Thoracic aorta (tissue), 2 donors: ENCODE measurements at regions not wholly inside any gene's neighbourhood (a gene's known extent, or its start where the extent isn't known, plus 50 kb on each side); places are given as distances from the start of the nearest gene placed in this dataset.

Experiments
- ATAC-seq: fragments of 150-250 bp; one replicate; pipeline ENCODE4 v1.8.0; 2017; ENCODE audit warnings: low read depth; ENCODE audit not compliant: insufficient number of reproducible peaks, low FRiP score
- DNase-seq: peaks from one replicate; pipeline ENCODE4 v3.0.0-alpha.2; 2020; ENCODE audit warnings: low spot score
- H3K27ac ChIP-seq, 2 donors: fragments of 200-600 bp; sonication (generic); 1 replicate in 1 of 2; 2 replicates in 1 of 2; pipeline ENCODE4 v1.5.1; 2016; ENCODE audit warnings: mild to moderate bottlenecking in 2 of 2, moderate library complexity in 2 of 2
- H3K27me3 ChIP-seq: fragments of 200-600 bp; sonication (generic); replicated peaks from 2 replicates; pipeline ENCODE4 v1.6.0; 2016; ENCODE audit warnings: mild to moderate bottlenecking; ENCODE audit not compliant: insufficient read depth
- H3K36me3 ChIP-seq: fragments of 200-600 bp; sonication (generic); one replicate; pipeline ENCODE4 v1.5.1; 2016
- H3K4me1 ChIP-seq, 2 donors: fragments of 200-600 bp; sonication (generic); 1 replicate in 1 of 2; 2 replicates in 1 of 2; pipeline versions ENCODE4 v1.5.1 to v1.6.0; 2016; ENCODE audit warnings: low read depth in 2 of 2, mild to moderate bottlenecking in 1 of 2; ENCODE audit not compliant: control insufficient read depth in 1 of 2
- H3K4me3 ChIP-seq: fragments of 200-600 bp; sonication (generic); 2 replicates; pipeline ENCODE4 v1.5.1; 2016; ENCODE audit warnings: mild to moderate bottlenecking
- H3K9me3 ChIP-seq: fragments of 200-600 bp; sonication (generic); 2 replicates; pipeline ENCODE4 v1.5.1; 2016
- TF ChIP-seq, protein P1 (sequence below): fragments of 200-600 bp; sonication (generic); IDR thresholded peaks from one replicate; pipeline ENCODE4 v1.5.1; 2019; ENCODE audit warnings: antibody characterized with exemption

DNA sequence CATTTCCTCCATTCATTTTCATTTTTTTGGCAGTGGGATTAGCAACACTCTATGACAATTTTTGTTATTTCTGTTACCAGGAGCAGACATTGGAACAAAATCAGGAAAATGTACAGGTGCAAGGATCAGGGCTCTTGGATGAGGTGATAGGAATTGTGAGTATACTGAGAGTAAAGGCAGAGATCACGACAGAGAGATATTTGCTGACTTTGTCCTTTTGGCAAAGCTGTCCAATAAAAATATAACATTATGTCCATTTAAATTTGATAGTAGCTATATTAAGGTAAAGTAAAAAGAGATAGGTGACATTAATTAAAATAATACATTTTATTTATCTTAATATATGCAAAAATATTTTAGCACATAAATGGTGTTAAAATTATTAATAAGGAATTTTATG, 373.1 kb upstream of the GNPDA2 start:
- Histone ChIP-seq H3K36me3 (no peaks in the 10 kb centered on the region), H3K9me3 (no peaks in the 10 kb centered on the region), H3K27ac (no peak overlapping the region), H3K4me1 (no peaks in the 10 kb centered on the region), H3K4me3 (no peak overlapping the region), H3K27me3 (no peaks in the 10 kb centered on the region)
- TF ChIP-seq, protein P1, sequence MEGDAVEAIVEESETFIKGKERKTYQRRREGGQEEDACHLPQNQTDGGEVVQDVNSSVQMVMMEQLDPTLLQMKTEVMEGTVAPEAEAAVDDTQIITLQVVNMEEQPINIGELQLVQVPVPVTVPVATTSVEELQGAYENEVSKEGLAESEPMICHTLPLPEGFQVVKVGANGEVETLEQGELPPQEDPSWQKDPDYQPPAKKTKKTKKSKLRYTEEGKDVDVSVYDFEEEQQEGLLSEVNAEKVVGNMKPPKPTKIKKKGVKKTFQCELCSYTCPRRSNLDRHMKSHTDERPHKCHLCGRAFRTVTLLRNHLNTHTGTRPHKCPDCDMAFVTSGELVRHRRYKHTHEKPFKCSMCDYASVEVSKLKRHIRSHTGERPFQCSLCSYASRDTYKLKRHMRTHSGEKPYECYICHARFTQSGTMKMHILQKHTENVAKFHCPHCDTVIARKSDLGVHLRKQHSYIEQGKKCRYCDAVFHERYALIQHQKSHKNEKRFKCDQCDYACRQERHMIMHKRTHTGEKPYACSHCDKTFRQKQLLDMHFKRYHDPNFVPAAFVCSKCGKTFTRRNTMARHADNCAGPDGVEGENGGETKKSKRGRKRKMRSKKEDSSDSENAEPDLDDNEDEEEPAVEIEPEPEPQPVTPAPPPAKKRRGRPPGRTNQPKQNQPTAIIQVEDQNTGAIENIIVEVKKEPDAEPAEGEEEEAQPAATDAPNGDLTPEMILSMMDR: no peak
- ATAC-seq (no peak), DNase-seq (no peak)

DNA sequence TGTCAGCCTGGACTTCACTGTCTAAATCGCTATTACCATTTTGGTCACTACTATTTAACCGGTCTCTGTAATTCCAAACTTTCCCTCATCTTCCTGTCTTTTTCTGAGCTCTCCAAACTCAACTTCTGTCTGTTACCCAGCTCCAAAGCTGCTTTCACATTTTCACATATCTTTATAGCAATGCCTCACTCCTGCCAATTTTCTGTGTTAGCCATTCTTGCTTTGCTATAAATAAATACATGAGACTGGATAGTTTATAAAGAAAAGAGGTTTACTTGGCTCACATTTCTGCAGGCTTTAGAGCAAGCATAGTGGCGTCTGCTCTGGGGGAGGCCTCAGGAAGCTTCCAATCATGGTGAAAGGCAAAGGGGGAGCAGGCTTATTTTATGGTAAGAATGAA, 368.3 kb upstream of the GNPDA2 start:
- Histone ChIP-seq H3K36me3 (no peaks in the 10 kb centered on the region), H3K9me3 (no peaks in the 10 kb centered on the region), H3K27me3 (no peaks in the 10 kb centered on the region), H3K27ac (no peak overlapping the region), H3K4me1 (no peaks in the 10 kb centered on the region), H3K4me3 (no peak overlapping the region)
- TF ChIP-seq, protein P1: no peak
- ATAC-seq (no peak), DNase-seq (no peak)

DNA sequence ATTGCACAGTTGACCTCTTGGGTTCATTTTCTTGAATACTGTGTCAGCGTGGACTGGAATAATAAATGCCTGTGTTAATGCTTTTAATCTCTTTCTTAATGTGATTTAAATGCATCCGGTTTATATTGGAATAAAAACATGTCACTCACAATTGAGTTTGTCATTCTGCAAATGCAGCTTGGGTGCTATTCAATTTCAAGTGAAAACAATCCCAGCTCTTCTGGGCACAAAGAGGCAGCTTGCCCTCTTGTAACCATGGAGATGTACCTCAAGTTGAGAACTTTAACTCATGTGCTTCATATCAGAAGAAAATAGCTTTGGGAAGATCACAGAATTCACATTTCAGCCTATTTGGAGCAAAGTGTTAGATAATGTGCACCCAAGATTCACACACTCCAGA, 355.7 kb upstream of the GNPDA2 start:
- DNase-seq (no peak), ATAC-seq (no peak)
- Histone ChIP-seq H3K9me3 (no peaks in the 10 kb centered on the region), H3K4me1 (no peaks in the 10 kb centered on the region), H3K27ac (no peak overlapping the region), H3K36me3 (no peaks in the 10 kb centered on the region), H3K4me3 (no peak overlapping the region), H3K27me3 (no peaks in the 10 kb centered on the region)
- TF ChIP-seq, protein P1: no peak

DNA sequence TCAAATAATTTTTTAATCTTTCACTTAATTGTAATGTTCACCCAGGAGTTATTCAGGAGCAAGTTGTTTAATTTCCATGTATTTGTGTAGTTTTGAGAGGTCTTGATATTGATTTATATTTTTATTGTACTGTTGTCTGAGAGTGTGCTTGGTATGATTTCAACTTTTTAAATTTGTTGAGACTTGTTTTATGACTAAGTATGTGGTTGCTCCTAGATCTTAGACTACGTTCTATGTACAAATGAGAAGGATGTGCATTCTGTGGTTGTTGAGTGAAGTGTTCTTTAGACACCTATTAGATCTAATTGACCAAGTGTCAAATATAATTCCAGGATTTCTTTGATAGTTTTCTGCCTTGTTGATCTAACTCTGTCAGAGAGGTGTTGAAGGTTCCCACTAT, 353.3 kb upstream of the GNPDA2 start:
- Histone ChIP-seq H3K27me3 (no peaks in the 10 kb centered on the region), H3K4me1 (no peaks in the 10 kb centered on the region), H3K9me3 (no peaks in the 10 kb centered on the region), H3K4me3 (no peak overlapping the region), H3K27ac (no peak overlapping the region), H3K36me3 (no peaks in the 10 kb centered on the region)
- TF ChIP-seq, protein P1: no peak
- ATAC-seq (no peak), DNase-seq (no peak)

DNA sequence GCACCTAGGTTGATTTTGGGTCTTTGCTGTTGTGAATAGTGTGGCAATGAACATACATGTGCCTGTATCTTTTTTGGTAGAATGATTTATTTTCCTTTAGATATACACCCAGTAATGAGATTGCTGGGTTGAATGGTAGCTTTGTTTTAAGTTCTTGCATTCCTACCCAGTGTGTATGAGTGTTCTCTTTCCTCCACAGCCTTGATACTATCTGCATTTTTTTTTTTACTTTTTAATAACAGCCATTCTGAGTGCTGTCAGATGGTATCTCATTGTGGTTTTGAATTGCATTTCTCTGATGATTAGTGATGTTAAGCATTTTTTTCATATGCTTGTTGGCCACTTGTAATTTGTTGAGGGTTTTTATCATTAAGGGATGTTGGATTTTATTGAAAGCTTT, 351.8 kb upstream of the GNPDA2 start:
- Histone ChIP-seq H3K27ac (no peak overlapping the region), H3K9me3 (no peaks in the 10 kb centered on the region), H3K27me3 (no peaks in the 10 kb centered on the region), H3K4me1 (no peaks in the 10 kb centered on the region), H3K4me3 (no peak overlapping the region), H3K36me3 (no peaks in the 10 kb centered on the region)
- TF ChIP-seq, protein P1: no peak
- no peak for DNase-seq
- ATAC-seq: no peak
